Vagina (tissue), 2 donors: ENCODE measurements at regions not wholly inside any gene's neighbourhood (a gene's known extent, or its start where the extent isn't known, plus 50 kb on each side); places are given as distances from the start of the nearest gene placed in this dataset.

ENCODE experiments used
- DNase-seq, 2 donors: peaks; one replicate each; pipeline ENCODE4 v3.0.0-alpha.2; 2017; ENCODE audit errors: extremely low spot score in 2 of 2
- H3K27ac ChIP-seq: fragments of 200-600 bp; sonication (generic); one replicate; pipeline ENCODE4 v1.5.1; 2019
- H3K27me3 ChIP-seq: fragments of 200-600 bp; sonication (generic); one replicate; pipeline ENCODE4 v1.5.1; 2019
- H3K36me3 ChIP-seq, 2 donors: fragments of 200-600 bp; sonication (generic); one replicate each; pipeline ENCODE4 v1.5.1; 2017 to 2019
- H3K4me1 ChIP-seq: fragments of 200-600 bp; sonication (generic); one replicate; pipeline ENCODE4 v1.5.1; 2019
- H3K4me3 ChIP-seq, 2 donors: fragments of 200-600 bp; sonication (generic); 1 replicate in 1 of 2; 2 replicates in 1 of 2; pipeline ENCODE4 v1.5.1; 2016 to 2019
- H3K9me3 ChIP-seq: fragments of 200-600 bp; sonication (generic); one replicate; pipeline ENCODE4 v1.5.1; 2019
- CTCF ChIP-seq, 3 experiments: fragments of 450-650 bp in 2 of 3; fragments of 200-600 bp in 1 of 3; sonication (generic) in 1 of 3; IDR thresholded peaks; one replicate each; pipeline ENCODE4 v1.5.1; 2017 to 2019; ENCODE audit warnings: antibody characterized with exemption in 3 of 3, mild to moderate bottlenecking in 2 of 3, moderate library complexity in 2 of 3
- POLR2A ChIP-seq, 2 donors: fragments of 450-650 bp; IDR thresholded peaks; one replicate each; pipeline ENCODE4 v1.6.1; 2017; ENCODE audit warnings: antibody characterized with exemption in 2 of 2, mild to moderate bottlenecking in 2 of 2, moderate library complexity in 2 of 2
- POLR2AphosphoS5 ChIP-seq, 2 donors: sonication (generic); formaldehyde crosslinking; IDR thresholded peaks; one replicate each; pipeline ENCODE4 v1.9.0; 2017; ENCODE audit warnings: antibody characterized with exemption in 2 of 2, mild to moderate bottlenecking in 2 of 2, low read depth in 1 of 2; ENCODE audit not compliant: insufficient read depth in 1 of 2
- intact Hi-C: fragments of 100-400 bp; cut with DNase I; formaldehyde crosslinking; loops from one replicate; pipeline ENCODE4 v1.15.1; 2023

GRCh38 chr2:43021791-43022509 is 204.5 kb downstream of the ZFP36L2 start:
- Histone ChIP-seq H3K27me3 (no peaks in the 10 kb centered on the region), H3K4me3 (no peak overlapping the region), H3K36me3 (no peaks in the 10 kb centered on the region), H3K9me3 (no peaks in the 10 kb centered on the region), H3K27ac (no peak overlapping the region), H3K4me1 (peaks cover 44% of the 10 kb centered on the region)
- TF ChIP-seq CTCF (IDR thresholded peaks at IDR 0.05) (no peak), POLR2A (IDR thresholded peaks at IDR 0.05) (no peak), POLR2AphosphoS5 (IDR thresholded peaks at IDR 0.05; ENCODE audit: insufficient read depth in 1 of 2, low read depth in 1 of 2) (no peak)
- intact Hi-C loops = loop anchor here (5.0 kb wide), 2 partner anchors 45 to 205 kb away; partner anchors contain the start of gene ZFP36L2
- no peak for DNase-seq

- H3K27ac ChIP-seq = no peak overlapping the region
- H3K4me1 ChIP-seq = peaks cover 36% of the 10 kb centered on the region
- no peak for DNase-seq
- H3K4me3 ChIP-seq = no peak overlapping the region
- H3K27me3 ChIP-seq = no peaks in the 10 kb centered on the region
- H3K9me3 ChIP-seq = no peaks in the 10 kb centered on the region
- intact Hi-C loops = loop anchor here (5.0 kb wide), 2 partner anchors 44 to 206 kb away; partner anchors contain the start of gene ZFP36L2
- no peaks in the 10 kb centered on the region for H3K36me3 ChIP-seq
- TF ChIP-seq POLR2AphosphoS5 (IDR thresholded peaks at IDR 0.05; ENCODE audit: insufficient read depth in 1 of 2, low read depth in 1 of 2) = no peak
- TF ChIP-seq POLR2A (IDR thresholded peaks at IDR 0.05) = no peak
- no peak for TF ChIP-seq CTCF (IDR thresholded peaks at IDR 0.05)
Measured at GRCh38 chr2:43020990-43021669, 205.3 kb downstream of the ZFP36L2 start.

GRCh38 chr2:43020296-43020695 is 206.1 kb downstream of the ZFP36L2 start:
- Histone ChIP-seq H3K4me3 (no peak overlapping the region), H3K27me3 (no peaks in the 10 kb centered on the region), H3K9me3 (no peaks in the 10 kb centered on the region), H3K4me1 (peaks cover 32% of the 10 kb centered on the region), H3K36me3 (no peaks in the 10 kb centered on the region), H3K27ac (no peak overlapping the region)
- intact Hi-C loops = loop anchor here (5.0 kb wide), 2 partner anchors 43 to 207 kb away; partner anchors contain the start of gene ZFP36L2
- no peak for DNase-seq
- no peak for TF ChIP-seq CTCF (IDR thresholded peaks at IDR 0.05)

GRCh38 chr2:43019536-43020183 is 206.7 kb downstream of the ZFP36L2 start:
- Histone ChIP-seq H3K27ac (peak overlapping the region; percentile 78), H3K27me3 (no peaks in the 10 kb centered on the region), H3K36me3 (no peaks in the 10 kb centered on the region), H3K4me1 (peaks cover 26% of the 10 kb centered on the region), H3K4me3 (no peak overlapping the region), H3K9me3 (no peaks in the 10 kb centered on the region)
- intact Hi-C loops = loop anchor here (5.0 kb wide), 2 partner anchors 42 to 208 kb away; partner anchors contain the start of gene ZFP36L2
- no peak for DNase-seq
- TF ChIP-seq CTCF (IDR thresholded peaks at IDR 0.05) = no peak
- no peak for TF ChIP-seq POLR2AphosphoS5 (IDR thresholded peaks at IDR 0.05; ENCODE audit: insufficient read depth in 1 of 2, low read depth in 1 of 2)
- no peak for TF ChIP-seq POLR2A (IDR thresholded peaks at IDR 0.05)
